HG03045 (cell line): ENCODE measurements at regions not wholly inside any gene's neighbourhood (a gene's known extent, or its start where the extent isn't known, plus 50 kb on each side); places are given as distances from the start of the nearest gene placed in this dataset.
"Not testable (repeated sequence)": the region's sequence is repeated elsewhere in the genome, so short reads cannot be mapped to it uniquely, and the experiment has no call there.

ENCODE experiments used
- ATAC-seq: cut with Tn5 transposase; IDR thresholded peaks from one replicate; pipeline ENCODE4 v1.9.1; 2021; ENCODE audit warnings: mild to moderate bottlenecking, moderate library complexity; ENCODE audit not compliant: unreplicated experiment

GRCh38 chr2:217601601-217602000, 401.2 kb downstream of the TNS1 start:
- no peak for ATAC-seq

- no peak for ATAC-seq
These were observed 402.9 kb downstream of the TNS1 start for GRCh38 chr2:217599906-217600305.

GRCh38 chr2:217597681-217598080, 405.1 kb downstream of the TNS1 start:
- ATAC-seq, result no peak

DNA sequence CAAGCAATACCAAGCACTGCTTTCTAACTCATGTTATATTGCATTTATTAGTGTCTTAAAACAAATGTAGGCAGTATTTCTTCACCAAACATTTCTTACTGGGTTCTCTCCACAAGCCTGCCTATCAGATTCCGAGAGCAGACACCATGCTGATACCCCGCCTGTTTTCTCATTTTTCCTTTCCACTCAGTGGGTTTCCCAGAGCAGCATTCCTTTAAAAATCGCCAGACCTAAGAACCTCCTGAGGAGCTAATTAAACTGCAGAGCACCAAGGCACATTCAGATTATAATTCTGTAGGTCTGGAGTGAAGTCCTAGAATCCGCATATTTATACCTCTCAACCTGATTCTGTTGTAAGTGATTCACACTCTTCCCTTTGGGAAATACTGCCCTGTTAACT, 405.6 kb downstream of the TNS1 start:
- ATAC-seq, result no peak

DNA sequence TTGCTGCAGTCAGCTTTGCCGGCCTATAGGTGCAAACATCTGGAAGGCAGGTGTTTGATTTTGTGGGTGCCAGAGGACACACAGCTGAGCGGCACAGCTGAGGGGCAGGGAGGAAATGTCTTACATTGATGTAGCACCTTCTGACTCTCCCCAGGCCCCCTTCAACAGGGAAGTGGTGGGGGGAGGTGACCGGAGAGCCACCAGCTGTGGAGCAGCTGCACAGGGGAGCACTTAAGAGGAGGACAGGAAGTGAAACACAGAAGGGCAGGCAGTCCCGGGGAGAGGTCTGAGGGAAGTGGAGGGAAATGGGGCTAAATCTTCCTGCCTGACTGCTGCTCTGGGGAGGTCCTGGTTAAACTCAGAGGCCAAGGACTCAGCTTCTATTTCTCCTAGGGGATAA, 409.1 kb downstream of the TNS1 start:
- no peak for ATAC-seq

- no peak for ATAC-seq
These were observed 414.5 kb downstream of the TNS1 start for GRCh38 chr2:217588266-217588665.

- ATAC-seq, result no peak
These were observed 417.4 kb downstream of the TNS1 start for GRCh38 chr2:217585362-217585761.

DNA sequence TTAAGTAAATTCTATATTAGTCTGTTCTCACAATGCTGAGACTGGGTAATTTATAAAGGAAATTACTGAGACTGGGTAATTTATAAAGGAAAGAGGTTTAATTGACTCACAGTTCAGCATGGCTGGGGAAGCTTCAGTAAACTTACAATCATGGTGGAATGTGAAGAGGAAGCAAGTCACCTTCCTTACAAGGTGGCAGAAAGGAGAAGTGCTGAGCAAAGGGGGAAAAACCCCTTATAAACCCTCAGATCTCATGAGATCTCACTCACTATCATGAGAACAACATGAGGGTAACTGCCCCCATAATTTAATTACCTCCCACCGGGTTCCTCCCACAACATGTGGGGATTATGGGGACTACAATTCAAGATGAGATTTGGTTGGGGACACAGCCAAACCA, 422.4 kb downstream of the TNS1 start:
- not testable (repeated sequence) for ATAC-seq

DNA sequence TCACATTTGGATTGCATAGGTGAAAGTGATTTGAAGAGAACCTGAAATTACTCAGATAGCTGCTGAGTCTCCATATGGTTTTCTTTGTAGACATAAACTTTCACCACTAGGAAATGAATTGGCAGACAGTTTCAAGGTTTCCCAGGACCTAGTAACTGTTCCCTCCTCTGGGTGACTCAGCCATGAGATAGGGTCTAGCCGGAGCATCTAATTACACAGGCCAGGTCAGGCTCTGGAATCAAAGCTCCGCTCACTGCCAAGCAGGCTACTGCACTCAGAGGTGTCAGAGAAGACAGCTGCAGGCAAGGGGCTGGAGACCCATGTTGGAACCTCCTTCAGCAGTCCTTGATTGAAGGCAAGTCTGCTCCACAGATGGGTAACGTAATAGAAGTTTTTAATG, 429.2 kb downstream of the TNS1 start:
- ATAC-seq, result no peak

- ATAC-seq, result no peak
These were observed 432.4 kb downstream of the TNS1 start for GRCh38 chr2:217570394-217570793.

DNA sequence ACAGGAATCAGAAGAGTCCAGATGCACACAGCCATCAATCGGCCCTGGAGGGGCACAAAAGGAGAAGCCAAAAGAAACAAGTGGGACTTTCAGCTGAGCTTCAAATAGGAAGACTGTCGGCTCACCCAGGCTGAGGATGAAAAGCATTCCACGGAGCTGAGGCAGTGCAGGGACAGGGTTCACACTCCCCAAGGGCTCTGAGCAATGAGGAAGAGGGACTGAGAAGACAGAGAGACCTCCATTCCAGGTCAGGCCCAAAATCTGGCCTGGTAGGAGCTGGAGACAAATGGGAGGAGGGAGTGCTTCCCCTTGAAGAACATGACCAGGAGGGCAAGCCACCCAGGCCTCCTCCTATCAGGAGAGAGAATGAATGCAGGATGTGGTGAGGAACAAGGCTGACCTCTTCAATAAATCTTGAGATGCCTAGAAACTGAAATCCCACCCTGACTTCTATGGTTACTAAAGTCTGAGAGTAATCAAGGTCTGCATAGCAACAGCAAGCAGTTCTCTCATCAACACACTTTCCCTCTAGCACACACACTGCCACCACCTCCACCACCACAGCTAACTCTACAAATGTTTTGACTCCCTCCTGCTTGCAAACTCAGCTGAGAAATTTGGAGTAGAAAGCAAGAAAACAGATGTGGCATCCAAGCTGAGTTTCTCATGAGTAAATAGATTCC, 434.4 kb downstream of the TNS1 start:
- no peak for ATAC-seq

- ATAC-seq, result no peak
These were observed 439.2 kb downstream of the TNS1 start for GRCh38 chr2:217563565-217563964.

- ATAC-seq, result no peak
These were observed 439.8 kb downstream of the TNS1 start for GRCh38 chr2:217562871-217563480.

DNA sequence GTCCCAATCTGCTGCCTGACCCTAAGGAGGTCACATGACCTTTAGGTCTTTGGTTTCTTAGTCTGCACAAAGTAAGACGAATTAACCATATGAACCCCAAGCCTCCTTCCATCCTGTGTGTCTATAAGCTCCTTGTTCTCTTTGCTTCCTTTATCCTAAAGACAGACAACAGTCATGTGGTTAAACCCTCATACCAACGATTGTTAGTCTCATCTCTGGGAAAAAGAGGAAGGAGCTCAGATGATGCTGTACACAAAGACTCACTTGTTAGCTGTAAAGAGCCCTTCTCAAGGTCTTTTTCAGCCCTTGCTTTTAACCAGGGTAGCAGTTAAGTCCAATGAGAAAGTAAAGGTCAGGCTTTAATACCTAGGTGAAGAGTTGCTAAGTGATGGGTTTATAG, 443.7 kb downstream of the TNS1 start:
- no peak for ATAC-seq

DNA sequence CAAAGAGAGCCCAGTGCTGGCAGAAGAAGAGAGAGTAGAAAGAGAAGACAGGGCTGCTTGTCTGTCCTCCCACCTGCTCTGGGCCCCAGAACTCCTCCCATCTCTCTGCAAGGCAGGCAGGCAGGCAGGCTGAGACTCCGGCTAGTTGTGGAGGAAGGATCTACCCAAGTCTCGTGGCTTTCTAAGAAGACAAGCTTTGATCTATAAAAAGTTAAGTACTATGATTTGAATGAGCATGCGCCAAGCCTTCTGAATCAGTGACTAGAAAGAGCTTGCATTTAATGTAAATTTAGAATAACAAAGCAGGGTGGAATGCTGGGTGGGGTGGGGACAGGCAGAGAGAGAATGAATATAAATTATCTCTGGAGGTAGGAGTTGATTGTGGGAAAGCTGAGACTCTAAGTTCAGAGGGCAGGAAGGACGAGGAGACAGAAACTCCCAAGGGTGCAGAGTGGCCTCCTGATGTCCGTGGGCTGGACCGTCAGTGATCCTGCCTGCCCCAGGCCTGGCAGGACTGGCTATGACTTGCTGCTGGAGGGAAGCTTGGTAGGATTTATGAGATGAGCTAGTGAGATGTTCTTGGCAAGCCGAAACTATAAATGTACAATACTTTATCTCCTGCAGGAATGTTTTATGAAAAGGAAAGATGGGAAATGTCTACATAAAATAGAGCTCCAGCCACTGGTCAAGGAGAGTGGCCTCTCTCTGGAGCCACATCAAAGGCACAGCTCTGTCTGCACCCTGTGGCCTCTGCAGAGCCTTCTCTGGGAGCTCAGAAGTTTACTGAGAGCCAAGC, 447.5 kb downstream of the TNS1 start:
- ATAC-seq, result no peak

GRCh38 chr2:217553679-217554078, 449.1 kb downstream of the TNS1 start:
- no peak for ATAC-seq

DNA sequence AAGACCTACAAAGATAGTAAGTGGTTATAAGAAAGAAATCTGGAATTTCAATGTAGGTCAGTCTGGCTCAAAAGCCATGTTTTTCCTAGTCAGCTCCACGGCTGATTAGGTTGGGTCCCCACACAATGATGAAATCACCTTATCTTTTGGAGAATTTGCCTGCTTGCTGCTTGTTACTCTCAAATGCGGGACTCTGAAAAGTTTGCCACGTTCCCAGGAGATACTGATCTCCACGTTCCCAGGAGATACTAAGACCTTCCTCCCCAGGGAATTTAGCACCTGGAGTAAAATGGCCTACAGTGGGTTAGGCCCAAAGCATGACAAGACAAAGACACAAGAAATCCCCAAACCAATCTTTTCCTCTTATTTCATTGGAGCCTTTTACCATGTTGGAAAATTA, 449.6 kb downstream of the TNS1 start:
- no peak for ATAC-seq

GRCh38 chr2:217552081-217552480, 450.7 kb downstream of the TNS1 start:
- ATAC-seq, result no peak

DNA sequence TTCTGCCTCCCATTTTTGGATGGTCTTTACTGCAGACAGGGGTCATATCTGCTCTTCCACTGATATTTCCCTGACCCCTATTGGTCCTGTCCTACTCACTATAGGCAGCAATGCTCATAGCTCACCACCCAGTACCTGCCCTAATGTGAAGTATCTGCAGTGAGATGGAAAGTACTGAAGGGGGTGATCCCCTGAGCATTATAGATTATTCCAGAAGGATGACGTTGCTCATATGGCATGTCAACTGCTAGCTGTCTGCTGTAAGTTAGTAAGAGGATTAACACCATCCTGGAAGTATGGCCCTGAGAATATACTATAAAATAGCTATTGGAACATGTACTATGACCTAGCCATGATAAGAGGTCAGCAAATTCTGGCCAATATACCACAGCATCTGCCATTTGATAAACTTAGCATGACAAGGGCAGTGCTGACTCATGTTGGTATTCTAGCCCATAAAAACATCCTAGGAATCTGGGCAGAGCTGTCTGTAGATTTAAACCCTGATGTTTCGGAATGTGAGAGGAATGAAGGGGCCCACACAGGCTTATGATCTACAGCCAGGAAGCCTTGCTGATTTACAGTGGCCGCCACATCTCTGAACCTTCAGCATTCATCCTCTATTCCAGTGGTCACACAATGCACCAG, 451.4 kb downstream of the TNS1 start:
- no peak for ATAC-seq

DNA sequence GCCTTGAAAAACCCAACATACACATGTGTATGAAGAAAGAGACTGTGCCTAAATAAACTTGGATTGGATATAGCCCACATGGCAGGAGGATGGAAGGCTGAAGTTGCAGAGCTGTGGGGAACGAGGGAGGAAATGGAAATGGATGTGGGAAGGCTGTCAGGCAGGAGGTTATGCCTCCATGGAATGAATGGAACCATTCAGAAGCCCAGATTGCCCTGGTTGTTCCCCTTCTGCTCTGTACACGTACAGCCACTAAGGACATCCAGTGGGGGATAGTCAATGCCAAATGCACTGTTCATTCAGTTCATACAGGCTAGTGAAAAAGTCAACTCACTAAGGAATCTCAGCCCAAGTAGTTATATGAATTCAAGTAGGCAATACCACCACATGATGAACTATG, 463.7 kb downstream of the TNS1 start:
- no peak for ATAC-seq

DNA sequence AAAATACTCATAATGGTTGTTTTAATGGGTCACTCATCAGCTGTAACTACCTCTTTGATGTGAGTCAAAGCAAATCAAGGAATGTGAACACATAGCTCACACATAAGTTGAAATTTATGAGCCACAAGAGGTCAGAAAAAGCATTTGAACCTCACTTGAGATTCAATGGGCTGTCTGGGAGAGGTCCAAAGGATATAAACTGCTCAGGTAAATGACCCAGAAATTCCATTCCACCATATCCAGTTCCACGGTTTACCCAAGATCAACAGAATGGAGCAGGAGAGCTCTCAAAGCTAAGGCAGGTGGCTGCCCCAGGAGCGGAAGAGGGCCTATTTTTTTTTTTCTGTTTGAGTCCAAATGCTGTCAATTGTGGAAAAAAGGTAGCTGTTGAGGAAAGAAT, 464.1 kb downstream of the TNS1 start:
- no peak for ATAC-seq
